Right hindlimb (tissue), 1 donor: ENCODE measurements at regions not wholly inside any gene's neighbourhood (a gene's known extent, or its start where the extent isn't known, plus 50 kb on each side); places are given as distances from the start of the nearest gene placed in this dataset.

Source experiments
- DNase-seq: peaks from one replicate; pipeline ENCODE4 v3.0.0-alpha.2; 2018

DNA sequence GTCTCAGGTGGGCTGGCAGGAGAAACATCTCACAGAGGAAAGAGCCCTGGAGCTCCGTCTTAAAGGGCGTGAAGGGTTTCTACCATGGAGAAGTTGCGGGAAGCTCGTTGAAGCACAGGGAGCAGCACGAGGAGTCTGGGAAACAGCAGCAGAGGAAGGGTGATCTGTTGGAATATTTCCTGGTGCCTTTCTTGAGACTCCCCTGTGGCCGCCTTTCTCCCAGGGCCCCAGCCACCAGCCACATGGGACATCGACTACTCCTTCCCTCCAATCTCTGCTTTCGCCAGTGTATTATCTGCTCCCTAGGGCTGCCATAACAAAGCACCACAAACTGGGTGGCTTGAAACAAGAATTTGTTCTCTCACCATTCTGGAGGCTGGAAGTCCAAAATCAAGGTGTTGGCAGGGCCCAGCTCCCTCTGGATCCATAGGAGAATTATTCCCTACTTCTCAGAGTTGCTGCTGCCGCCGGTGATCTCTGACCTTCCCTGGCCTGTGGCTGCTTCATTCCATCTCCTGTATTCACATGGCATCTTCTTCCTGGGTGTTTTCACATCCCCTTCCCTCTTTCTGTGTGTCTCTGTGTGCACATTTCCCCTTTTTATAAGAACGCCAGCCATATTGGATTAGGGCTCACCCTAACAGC is 152.8 kb upstream of the GSC start:
- no peak for DNase-seq

DNA sequence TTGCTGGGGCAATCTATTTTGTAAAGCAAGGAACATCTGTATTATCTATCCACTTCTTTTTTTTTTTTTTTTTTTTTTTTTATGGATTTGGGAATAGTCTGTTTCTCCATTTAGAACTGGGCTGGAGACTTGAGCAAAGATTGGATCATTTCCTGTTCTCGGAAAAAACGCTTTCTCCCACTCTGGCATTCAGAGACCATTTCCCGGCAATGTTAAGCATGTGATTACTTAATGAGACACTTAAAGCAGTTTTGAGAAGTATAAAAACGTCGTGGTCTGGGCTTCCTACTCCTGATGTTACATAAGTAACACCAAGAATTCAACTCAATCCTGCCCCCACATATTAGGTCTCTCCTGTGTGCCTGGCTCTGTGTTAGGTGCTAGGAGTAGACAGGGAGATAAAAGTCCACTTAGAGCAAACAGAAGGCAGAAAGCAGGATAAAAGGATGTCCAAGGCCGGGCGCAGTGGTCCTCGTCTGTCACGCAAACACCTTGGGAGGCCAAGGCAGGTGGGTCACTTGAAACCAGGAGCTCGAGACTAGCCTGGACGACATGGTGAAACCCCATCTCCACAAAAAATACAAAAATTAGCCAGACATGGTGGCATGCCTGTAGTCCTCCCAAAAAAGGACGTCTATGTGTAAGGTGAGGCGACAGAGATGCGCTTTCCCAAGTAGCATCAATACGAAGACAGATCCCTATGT is 152.1 kb upstream of the GSC start:
- peak; percentile 73 for DNase-seq

DNA sequence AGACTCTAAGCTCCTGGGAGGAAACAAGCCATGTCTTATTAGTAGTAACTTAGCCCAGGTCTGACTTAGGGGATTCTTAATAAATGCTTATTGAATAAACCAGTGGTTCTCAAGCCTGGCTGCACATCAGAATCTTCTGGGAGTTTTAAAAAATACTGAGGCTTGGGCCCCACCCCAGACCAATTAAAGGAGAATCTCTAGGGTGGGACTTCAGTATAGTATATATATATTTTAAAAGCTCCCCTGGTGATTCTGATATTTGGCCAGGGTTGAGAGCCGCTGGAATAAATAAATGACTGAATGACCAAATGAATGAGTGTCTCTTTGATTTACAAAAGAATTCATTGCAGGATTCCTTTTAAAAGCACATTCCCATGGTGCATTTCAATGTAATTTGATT is 151.5 kb upstream of the GSC start:
- DNase-seq: peak; percentile 54

DNA sequence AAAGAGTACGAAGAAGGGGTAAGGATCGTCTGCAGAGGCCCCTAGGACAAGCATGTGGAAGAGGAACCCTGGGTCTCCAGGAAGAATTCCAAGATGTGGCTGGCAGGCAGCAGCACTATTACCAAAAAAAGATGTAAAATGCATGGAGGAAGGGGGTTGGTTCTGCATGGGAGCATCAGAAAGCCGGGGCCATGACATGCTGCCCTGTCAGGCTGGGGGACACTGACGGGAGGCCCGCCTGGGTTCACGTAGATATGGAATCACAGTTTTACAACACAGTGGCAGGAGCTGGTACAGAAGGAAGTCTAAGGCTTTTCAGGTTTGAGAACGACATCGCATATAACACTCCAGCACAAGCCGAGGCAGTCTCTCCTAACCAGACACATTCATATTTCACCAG is 150.0 kb upstream of the GSC start:
- DNase-seq: no peak

DNA sequence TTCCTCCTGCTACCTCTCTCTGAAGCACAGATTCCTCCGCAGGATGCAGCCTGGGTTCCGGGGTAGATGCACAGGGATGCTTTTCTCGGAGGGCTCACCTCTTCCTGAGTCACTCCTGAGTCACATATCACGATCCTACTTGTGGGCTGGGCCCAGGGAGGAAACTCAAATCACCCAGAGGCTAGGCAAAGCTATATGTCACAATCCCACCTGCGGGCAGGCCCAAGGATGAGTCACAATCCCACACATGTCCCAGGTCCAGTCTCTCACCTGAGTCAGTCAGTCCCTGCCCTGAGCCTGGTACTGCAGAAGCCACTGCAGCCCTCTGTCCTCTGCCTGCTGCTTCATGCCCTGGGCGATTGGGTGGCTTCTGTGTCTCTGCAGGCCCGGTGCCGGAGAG is 149.0 kb upstream of the GSC start:
- no peak for DNase-seq

DNA sequence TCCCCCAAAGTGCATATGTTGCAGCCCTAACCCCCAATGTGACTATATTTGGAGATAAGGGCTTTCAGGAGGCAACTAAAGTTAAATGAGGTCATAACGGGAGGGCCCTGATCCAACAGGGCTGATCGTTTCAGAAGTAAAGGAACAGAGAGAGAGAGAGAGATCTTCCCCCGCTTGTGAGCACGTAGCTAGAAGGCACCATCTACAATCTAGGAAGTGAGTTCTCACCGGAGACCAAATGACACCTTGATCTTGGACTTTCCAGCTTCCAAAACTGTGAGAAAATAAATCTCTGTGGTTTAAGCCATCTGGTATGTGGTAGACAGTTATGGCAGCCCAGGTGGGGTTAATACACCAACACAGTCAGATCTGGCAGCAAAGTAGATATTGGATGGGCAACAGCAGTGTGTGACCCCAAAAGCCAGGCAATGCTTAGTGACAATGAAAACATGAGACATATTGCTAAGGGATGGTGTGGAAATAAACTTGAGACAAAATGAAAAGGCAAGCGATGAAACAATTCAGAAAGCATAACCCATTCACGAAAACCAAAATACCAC is 147.2 kb upstream of the GSC start:
- DNase-seq: no peak

DNA sequence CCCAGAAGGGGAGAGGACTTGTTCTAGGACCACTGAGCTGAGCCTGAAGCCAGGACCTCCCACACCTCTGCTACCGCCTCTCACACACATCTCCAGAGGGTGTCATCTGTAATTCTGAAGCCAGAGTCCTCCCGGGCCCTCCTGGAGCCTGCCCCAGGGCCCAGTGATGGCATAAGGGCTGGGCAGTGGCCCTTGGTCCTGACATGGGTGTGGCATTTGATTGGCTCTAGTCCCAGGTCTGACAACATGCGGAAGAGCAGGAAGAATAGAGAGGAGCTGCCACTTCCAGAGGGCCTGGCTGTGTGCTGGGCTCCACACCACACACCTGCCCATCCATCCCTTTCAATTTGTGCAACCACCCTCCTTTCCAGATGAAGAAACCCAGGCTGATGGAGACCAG is 144.3 kb upstream of the GSC start:
- no peak for DNase-seq

DNA sequence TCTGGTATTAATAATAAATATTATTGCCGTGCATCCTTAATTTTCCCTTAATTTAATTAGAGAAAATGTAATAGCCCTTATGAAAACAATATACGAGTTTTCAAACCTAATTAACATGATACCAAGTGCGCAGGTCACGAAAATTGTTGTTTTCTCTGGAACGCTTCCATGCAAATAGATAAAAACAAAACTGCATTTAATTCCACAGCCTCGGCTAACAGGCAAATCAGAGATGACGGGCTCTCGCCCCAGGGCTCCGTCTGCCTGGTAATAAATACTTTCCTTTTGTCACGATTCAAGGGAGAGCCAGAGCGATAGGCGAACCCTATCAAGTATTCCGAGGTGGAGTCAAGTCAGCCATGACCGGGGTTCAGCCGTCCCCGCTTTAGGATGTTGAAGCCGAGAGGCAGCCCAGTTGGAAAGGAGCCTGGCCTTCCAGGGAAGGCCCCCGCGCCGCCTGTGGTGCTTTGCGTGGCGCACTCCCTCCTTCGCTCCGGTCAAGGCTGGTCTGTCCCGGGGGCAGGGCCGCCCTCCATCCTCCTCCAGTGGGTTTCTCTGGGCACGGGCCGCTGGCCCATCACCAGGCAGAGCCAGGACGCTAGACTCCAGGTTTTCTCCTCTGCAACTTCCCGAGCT is 137.8 kb upstream of the GSC start:
- no peak for DNase-seq

DNA sequence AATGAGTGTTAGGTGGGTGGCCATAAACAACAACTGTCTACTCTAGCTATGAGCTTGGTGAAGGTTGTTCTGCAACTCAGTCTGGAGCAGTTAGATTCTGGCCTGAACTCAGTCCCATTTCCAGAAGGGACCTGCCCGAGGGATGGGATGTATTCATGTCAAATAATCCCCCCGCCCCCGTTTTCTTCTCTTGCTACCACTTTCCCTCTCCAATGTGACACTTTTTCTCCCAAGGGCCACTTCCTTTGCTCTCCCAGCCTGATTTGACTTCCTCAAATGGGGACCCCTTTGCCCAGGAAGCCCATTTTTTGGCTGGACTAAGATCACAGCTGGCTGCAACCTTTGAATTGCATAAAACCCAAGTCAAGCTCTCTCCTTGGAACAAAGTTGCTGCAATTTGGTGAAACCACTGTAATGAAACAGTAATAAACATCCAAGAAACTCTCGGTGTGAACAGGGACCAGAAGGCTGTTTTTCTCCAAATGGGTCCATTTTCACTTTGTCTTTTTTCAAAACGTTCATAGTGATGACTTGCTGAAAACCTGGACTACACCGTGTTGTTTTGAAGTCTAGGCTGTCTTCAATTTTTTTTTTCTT is 137.2 kb upstream of the GSC start:
- no peak for DNase-seq

DNA sequence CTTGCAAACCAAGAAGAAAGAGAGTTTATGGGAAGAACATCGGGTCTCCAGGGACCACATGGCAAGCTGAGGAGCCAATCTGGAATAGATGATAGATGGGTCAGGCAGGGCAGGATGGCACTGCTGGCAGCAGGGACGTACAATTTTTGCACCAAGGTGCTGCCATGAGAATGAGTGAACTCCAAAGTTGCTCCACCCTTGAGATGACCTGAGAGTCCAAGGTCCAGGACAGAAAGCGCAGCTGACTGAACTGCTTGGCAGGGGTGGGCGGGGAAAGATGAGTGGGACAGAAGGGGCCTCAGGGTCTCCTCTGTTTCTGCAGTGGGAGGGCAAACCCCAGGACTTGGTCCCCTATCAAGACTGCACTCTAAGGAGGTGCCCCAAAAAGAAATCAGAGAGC is 136.7 kb upstream of the GSC start:
- DNase-seq: no peak

DNA sequence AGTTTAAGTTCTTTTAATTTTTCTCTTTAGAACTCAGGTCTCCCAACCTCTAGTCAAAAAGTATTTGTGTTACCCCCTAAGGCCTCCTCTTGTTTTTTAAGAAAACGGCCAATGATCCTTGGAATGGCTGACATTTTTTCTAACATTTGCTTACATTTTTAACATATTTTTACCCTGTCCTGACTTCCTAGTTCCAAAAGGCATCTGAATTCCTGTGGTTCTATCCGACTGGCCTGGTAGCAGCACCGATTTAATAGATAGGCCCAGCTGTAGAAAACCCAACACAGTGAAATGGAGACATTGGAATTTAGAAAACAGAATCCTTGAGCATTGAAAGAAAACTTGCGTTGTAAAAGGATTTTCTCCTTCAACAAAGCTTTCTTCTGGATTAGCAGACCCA is 134.7 kb upstream of the GSC start:
- no peak for DNase-seq

DNA sequence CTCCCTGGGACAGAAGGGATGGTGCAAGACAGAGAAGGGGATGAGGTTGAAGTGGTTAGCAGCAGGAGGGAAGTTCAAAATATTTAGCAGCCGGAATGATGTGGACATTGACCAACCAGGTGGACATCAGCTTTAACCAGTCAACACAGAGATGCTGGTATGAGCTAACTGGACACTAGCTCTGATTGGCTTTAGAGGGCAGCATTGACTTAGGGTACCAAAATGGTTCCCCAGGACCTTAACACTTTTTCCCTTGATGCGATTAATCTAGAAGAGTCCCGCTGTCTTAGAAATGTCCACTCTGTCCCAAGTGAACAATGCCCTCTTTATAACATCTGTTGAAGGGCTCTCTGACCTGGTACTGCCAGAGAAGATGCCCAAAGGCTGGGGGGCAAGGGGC is 134.0 kb upstream of the GSC start:
- DNase-seq: no peak

DNA sequence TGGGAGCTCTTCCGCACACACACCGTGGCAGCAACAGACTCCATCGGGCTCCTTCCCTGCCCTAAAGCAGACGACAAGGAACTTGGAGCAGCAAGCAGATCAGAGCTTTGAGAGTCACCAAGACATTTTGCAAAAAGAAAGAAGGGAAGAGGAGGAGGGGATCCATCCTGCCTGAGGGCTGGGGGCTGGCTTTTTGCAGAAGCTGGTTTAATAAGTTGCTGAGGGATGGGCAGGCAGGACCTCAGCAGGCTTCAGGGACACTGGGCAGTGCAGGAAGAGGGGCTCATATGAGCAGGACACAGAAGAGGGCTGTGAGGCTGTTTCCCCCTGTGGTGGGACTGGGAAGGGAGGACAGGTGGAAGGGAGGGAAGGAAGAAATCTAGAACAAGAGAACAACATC is 133.4 kb upstream of the GSC start:
- no peak for DNase-seq

DNA sequence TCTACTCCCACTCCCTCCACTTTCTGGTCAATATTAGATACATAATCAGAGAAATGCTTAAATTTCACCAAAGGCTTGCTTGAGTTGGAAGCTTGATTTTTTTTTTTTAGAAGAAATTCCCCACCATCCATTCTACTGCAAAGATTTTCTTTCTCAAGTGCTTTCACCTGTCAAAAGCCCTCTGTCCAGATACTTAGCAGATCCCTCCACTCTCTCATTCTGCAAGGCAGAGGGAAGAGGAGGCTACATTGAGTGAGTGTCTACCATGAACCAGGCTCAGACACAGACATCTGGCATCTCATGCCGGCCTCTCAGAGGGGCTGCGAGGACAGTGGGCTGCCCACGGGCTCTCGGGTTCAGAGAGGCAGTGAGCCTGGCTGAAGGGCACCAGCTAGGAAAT is 127.6 kb upstream of the GSC start:
- no peak for DNase-seq

DNA sequence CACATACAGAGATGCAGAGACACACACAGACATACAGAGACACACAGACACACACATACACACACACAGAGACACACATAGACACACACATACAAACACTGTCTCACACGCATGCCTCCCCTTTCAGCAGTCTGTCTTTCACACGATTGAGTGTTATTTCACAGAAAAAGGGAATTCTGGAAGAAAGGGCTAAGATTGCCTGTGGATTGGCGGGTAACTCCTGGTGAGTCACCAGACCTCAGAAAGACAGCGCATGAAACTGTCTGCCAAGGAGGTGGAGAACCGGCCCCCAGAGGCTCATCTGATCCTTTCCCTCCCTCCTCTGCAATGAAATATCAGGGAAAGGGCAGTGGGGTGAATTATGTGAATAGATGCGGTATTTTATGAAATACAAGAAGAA is 127.2 kb upstream of the GSC start:
- DNase-seq: no peak

DNA sequence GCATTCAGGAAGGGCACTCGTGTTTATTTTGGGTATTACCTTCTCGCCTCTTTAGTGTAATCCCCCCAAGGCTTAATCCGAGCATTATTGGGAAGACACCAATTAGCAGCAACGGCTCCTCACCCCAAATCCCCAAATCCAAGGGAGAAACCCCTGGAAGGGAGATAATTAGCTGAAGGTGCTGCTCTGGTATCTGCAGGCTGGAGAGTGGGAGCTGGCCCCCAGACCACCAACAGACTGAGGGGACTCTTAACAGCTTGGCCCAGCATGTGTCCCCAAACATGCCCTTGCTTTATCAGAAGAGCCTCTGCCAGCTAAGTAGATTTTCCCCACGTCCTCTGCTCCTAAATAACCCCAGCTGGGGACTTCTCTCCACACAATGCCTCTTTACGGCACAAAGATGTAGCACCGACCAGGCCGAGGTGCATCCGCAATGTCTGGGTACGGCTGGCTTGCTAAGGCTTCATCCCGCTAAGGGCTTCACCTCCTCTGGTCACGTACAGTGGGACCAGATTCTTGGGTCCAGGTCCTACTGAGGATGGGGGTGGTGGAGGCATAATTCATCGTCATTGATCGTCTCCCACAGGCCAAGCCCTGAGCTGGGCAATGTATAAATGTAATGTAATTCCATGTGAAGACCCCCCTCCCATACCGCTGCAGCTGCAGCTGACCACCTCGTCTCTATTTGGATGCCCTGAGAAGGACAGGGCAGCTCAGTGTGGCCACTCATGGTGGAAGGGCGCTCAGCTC is 123.7 kb upstream of the GSC start:
- no peak for DNase-seq

DNA sequence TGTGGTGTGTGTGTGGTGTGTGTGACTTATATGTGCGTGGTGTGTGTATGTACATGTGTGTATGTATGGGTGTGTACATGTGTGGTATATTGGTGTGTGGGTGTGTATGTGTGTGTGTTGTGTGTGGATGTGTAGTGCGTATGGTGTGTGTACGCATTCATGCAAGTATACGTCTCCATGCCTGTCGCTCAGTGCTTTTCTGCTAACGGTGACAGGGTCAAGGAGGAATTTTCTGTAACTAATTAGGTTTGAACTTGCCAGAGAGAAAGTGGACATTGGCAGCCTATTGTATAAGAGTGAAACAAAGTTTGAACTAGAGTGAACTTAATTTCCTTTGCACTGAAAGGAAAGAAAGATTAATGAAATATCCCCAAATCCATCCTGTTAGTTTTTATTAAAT is 120.9 kb upstream of the GSC start:
- DNase-seq: no peak

DNA sequence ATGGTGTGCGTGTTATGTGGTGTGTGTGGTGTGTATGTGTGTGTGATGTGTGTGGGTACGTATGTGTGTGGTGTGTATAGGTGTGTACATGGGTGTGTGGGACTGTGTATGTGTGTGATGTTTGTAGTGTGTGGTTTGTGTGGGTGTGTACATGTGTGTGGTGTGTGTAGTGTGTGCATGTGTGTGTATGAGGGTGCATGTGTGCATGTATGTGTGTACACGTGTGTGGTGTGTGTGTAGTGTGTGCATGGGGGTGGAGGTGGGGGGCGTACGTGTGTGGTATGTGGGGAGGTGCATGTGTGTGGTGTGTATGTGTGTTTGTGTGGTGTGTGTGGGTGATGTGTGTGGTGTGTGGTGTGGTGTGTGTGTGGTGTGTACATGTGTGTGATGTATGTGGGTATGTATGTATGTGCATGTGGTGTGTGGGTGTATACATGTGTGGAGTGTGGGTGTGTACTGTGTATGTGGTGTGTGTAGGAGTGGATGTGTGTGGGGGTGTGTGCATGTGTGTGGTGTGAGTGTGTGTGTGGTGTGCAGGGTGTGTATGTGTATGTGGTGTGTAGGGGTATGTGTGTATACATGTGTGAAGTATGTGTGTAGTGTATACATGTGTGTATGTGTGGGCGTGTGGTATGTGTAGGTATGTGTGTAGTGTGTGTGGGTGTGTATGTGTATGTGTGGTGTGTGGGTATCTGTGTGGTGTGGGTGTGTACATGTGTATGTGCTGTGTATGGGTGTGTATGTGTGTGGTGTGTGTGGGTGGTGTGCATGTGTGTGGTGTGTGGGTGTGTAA is 119.8 kb upstream of the GSC start:
- DNase-seq: no peak

DNA sequence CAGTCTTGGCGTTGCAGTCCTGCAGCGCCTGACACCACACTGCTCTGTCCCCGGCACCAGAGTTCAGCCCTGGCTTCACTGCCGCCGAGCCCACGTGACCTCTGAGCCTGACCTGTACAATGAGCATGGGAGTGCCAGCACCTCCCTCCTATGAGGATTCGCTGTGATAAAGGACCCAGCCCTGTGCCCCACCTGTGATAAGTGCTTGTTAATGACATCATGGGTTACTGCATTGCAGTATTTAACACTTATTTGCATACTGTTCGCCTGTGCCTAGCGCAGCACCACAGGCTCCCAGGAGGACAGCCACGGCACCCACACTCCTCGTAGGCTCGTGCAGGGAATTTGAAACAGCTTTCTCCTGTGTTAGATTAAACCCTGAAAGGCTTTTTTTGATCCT is 118.2 kb upstream of the GSC start:
- DNase-seq: no peak

DNA sequence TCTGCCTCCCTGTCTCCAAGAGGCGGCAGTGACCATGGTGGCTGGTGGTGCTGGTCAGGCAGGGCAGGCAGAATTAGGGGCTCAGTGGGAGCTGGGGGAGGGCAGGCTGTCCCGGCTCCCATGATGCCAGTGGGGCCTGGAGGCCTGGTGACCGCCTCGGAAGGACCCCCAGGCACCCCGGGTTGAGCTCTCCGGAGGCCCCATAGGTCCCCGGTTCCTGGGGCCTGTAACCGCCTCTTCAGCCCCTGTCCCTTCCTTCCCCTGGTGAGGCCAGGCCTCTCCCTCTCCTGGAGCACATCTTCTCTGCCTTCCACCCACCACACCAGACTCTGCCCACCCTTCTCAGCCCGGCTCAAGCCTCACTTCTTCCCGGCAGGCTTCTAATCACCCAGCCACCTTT is 117.7 kb upstream of the GSC start:
- no peak for DNase-seq

DNA sequence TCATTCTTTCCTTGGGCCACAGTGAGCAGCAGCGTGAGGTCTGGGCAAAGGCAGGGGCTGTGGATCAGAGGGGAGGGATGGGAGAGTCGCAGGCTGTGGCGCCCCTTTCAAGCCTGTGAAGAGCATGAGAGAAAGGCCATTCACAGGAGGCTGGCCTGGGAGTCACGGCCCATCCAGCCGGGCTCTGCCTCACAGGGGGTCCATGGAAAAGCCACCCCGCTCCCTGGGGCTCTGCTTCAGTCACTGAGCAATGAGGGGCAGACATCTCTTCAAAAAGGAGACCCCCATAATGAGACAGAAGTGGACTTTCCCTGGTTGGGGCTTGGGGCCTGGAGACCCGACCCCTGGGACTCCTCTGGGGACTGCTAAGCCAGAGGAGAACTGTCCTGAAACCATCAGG is 117.0 kb upstream of the GSC start:
- DNase-seq: no peak

DNA sequence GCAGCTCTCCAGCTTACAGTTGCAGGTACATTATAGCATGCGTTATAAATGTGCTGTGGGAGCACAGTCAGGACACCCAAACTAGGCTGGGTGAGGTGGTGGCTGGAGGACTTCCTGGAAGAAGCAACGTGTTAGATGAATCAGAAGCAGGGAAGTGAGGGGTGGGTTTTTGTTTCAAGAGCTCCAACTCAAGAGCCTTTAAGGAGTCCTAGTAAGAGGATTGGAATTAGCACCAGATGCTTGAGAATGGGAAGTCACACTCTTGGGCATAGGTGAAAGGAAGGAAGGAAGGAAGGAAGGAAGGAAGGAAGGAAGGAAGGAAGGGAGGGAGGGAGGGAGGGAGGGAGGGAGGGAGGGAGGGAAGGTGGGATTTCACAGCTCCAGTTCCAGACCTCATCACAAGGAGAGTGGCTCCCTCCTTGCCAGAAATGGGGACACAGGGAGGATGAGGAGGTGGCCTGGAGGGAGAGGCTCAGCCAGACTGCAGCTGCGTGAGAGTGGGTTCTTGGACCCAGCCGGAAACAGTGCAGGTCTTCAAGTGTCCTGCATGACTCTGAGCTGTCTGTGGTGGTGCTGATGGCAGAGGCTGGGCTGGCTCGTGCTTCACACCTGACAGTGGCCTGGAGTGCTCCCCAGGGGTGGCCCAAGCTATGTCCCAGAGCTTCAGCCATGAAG is 115.7 kb upstream of the GSC start:
- no peak for DNase-seq
